Heart left ventricle (tissue), 16 donors: ENCODE measurements at regions not wholly inside any gene's neighbourhood (a gene's known extent, or its start where the extent isn't known, plus 50 kb on each side); places are given as distances from the start of the nearest gene placed in this dataset.

Experiments used
- ATAC-seq, 4 donors: fragments of 200-7000 bp; cut with Tn5 transposase; one replicate each; pipeline ENCODE4 v1.9.1; 2020 to 2022; ENCODE audit warnings: moderate library complexity in 4 of 4, mild to moderate bottlenecking in 3 of 4, moderate number of reproducible peaks in 1 of 4
- DNase-seq, 5 donors: peaks; one replicate each; pipeline ENCODE4 v3.0.0-alpha.2; 2020
- H3K27ac ChIP-seq, 12 donors: fragments of 200-600 bp; sonication (generic) in 4 of 12; one replicate each; pipeline versions ENCODE4 v1.5.0 to v1.8.0; 2016 to 2022; ENCODE audit warnings: mild to moderate bottlenecking in 2 of 12
- H3K27me3 ChIP-seq, 9 donors: fragments of 200-600 bp; sonication (generic) in 2 of 9; one replicate each; pipeline versions ENCODE4 v1.5.1 to v1.8.0; 2016 to 2022; ENCODE audit warnings: mild to moderate bottlenecking in 3 of 9
- H3K36me3 ChIP-seq, 9 donors: fragments of 200-600 bp; sonication (generic) in 2 of 9; one replicate each; pipeline versions ENCODE4 v1.5.0 to v1.8.0; 2018 to 2022; ENCODE audit warnings: mild to moderate bottlenecking in 2 of 9
- H3K4me1 ChIP-seq, 12 donors: fragments of 200-600 bp; sonication (generic) in 4 of 12; one replicate each; pipeline versions ENCODE4 v1.5.0 to v1.8.0; 2016 to 2022; ENCODE audit warnings: mild to moderate bottlenecking in 3 of 12
- H3K4me3 ChIP-seq, 12 donors: fragments of 200-600 bp; sonication (generic) in 4 of 12; one replicate each; pipeline versions ENCODE4 v1.5.0 to v1.8.0; 2017 to 2022; ENCODE audit warnings: mild to moderate bottlenecking in 9 of 12, moderate library complexity in 4 of 12
- H3K9me3 ChIP-seq, 12 donors: fragments of 200-600 bp; sonication (generic) in 4 of 12; one replicate each; pipeline versions ENCODE4 v1.5.0 to v1.8.0; 2016 to 2022; ENCODE audit warnings: mild to moderate bottlenecking in 1 of 12
- CTCF ChIP-seq, 12 donors: fragments of 200-600 bp; sonication (generic) in 4 of 12; IDR thresholded peaks; one replicate each; pipeline versions ENCODE4 v1.5.0 to v1.8.0; 2018 to 2022; ENCODE audit warnings: antibody characterized with exemption in 12 of 12, mild to moderate bottlenecking in 5 of 12
- POLR2A ChIP-seq, 2 donors: fragments of 450-650 bp; IDR thresholded peaks; one replicate each; pipeline ENCODE4 v1.6.1; 2017; ENCODE audit warnings: antibody characterized with exemption in 2 of 2, mild to moderate bottlenecking in 2 of 2, moderate library complexity in 2 of 2
- WGBS, 4 donors: extraction: QIAGEN DNeasy Blood & Tissue Kit in 2 of 4; methylation state at CpG; one replicate each; pipeline versions ENCODE4 v1.1.5 to v1.1.7; 2013 to 2018; 5-methylcytosine and 5-hydroxymethylcytosine counted together
- intact Hi-C, 10 donors: fragments of 100-400 bp; cut with DNase I; formaldehyde crosslinking; loops; one replicate each; pipeline versions ENCODE4 v1.11.1 to v1.14.2; 2022
- donor health status: ischemic (EF 13 %, LVEDD 7.1; RV severe dilation, severe dysfunction).
- donor health status: healthy with polysubstance abuse.
- donor health status: DM: no; HTN: yes; CAD: no.
- donor health status: DM: no; HTN: no; CAD: no.
- donor health status: ischemic (EF 25% LVEDD 6.9; RV normal size, moderate dysfunction).
- donor health status: ischemic (EF 25% LVEDD 5.7; RV mildly dilated, moderate dysfunction).
- donor health status: healthy.
- donor health status: DM: yes; HTN: yes; CAD: no.
- donor health status: ischemic (EF 35%, LVEDD 5.7; RV mildly dilated, moderate dysfunction).
- donor health status: nonischemic (EF 11% LVEDD 7.7; RV severe dilation, severe dysfunction).
- donor health status: DM: yes; HTN: yes; CAD: no.
- donor health status: PGD.
- donor health status: ischemic (EF 29% LVEDD 5.4; RV normal size, mild dysfunction).
- donor health status: nonischemic (EF 23%, LVEDD 6.1; RV moderate dilation, normal function).

DNA sequence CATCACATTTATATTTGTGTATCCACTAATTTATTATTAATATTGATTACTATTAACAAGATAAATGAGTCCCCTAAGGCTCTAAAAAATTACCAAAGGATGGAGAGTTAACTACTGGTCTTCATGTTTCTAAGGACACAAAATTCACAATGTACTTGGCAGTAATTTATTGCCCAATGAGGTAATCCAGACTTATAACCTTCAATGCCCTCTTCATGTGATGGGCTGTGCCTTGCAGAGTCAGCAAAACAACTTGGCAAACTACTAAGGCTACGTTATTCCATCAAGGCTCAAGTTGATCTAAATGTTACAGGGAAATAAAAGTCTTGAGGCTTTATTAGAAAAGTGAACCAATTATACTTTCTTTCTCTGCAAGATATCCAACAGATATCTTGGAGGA is 804.9 kb upstream of the NXPH2 start:
- intact Hi-C loops = no loop called here
- 69 to 74% (median 73%) methylated on average over 1 of the region's 1 CpG for WGBS, 4 donors
- no peak for DNase-seq
- Histone ChIP-seq H3K27ac (no peak overlapping the region), H3K27me3 (no peaks in the 10 kb centered on the region), H3K4me1 (no peaks in the 10 kb centered on the region), H3K9me3 (peaks cover 0 to under 1% (median 0%) of the 10 kb centered on the region in 12 donors), H3K36me3 (no peaks in the 10 kb centered on the region), H3K4me3 (no peak overlapping the region)
- ATAC-seq = no peak
- TF ChIP-seq POLR2A (IDR thresholded peaks at IDR 0.05) (no peak), CTCF (IDR thresholded peaks at IDR 0.05) (no peak)

- 0 to 6% (median 4%) methylated on average over 1 of the region's 1 CpG for WGBS, 4 donors
- intact Hi-C loops = no loop called here
Observed at GRCh38 chr2:139574371-139574770, 794.2 kb upstream of the NXPH2 start.

GRCh38 chr2:139556789-139557188 is 776.6 kb upstream of the NXPH2 start:
- no peak overlapping the region for H3K4me3 ChIP-seq
- 81 to 95% (median 88%) methylated on average over 5 of the region's 5 CpGs for WGBS, 4 donors
- no peaks in the 10 kb centered on the region for H3K27me3 ChIP-seq
- no peaks in the 10 kb centered on the region for H3K36me3 ChIP-seq
- H3K27ac ChIP-seq = no peak overlapping the region
- intact Hi-C loops = no loop called here
- no peak for TF ChIP-seq POLR2A (IDR thresholded peaks at IDR 0.05)
- TF ChIP-seq CTCF (IDR thresholded peaks at IDR 0.05) = no peak
- DNase-seq (no peak), ATAC-seq (no peak)
- no peaks in the 10 kb centered on the region for H3K4me1 ChIP-seq
- H3K9me3 ChIP-seq = peaks cover 0 to 16% (median 0%) of the 10 kb centered on the region in 12 donors

More at GRCh38 chr2:139574371-139574770, 794.2 kb upstream of the NXPH2 start:
- no peaks in the 10 kb centered on the region for H3K27me3 ChIP-seq
- no peak for TF ChIP-seq CTCF (IDR thresholded peaks at IDR 0.05)
- no peak for TF ChIP-seq POLR2A (IDR thresholded peaks at IDR 0.05)
- DNase-seq = no peak
- no peak overlapping the region for H3K4me3 ChIP-seq
- H3K4me1 ChIP-seq = no peaks in the 10 kb centered on the region
- no peak overlapping the region for H3K27ac ChIP-seq
- peaks cover 0 to 16% (median 0%) of the 10 kb centered on the region in 12 donors for H3K9me3 ChIP-seq
- H3K36me3 ChIP-seq = no peaks in the 10 kb centered on the region
- ATAC-seq = no peak

- TF ChIP-seq POLR2A (IDR thresholded peaks at IDR 0.05) (no peak), CTCF (IDR thresholded peaks at IDR 0.05) (no peak)
- no peak for DNase-seq
- Histone ChIP-seq H3K27ac (no peak overlapping the region), H3K27me3 (no peaks in the 10 kb centered on the region), H3K36me3 (no peaks in the 10 kb centered on the region), H3K4me3 (no peak overlapping the region), H3K4me1 (no peaks in the 10 kb centered on the region), H3K9me3 (peaks cover 0 to 5% (median 0%) of the 10 kb centered on the region in 12 donors)
- intact Hi-C loops = no loop called here
- ATAC-seq = no peak
Observed at GRCh38 chr2:139550873-139551272, 770.7 kb upstream of the NXPH2 start.
